SK-N-SH (cell line): ENCODE measurements at regions not wholly inside any gene's neighbourhood (a gene's known extent, or its start where the extent isn't known, plus 50 kb on each side); places are given as distances from the start of the nearest gene placed in this dataset.

Experiments used
- CTCF ChIA-PET: fragments of 300-600, 350-600 bp; formaldehyde crosslinking; extraction: SDS; loops from one replicate; lab custom pipeline; 2021; lab: Yijun Ruan, JAX
- POLR2A ChIA-PET: fragments of 350-600 bp; sonication (Branson Sonifier 250); formaldehyde crosslinking; extraction: SDS; loops from one replicate; lab custom pipeline; 2020; ENCODE audit warnings: antibody characterized with exemption, inconsistent platforms; lab: Yijun Ruan, JAX
- DNase-seq: peaks from one replicate; pipeline ENCODE4 v3.0.0; 2012
- H2AFZ ChIP-seq: fragments of 200-600 bp; sonication (generic); 2 replicates; pipeline ENCODE4 v1.8.1; 2016; ENCODE audit warnings: antibody characterized with exemption, mild to moderate bottlenecking, low read depth
- H3F3A ChIP-seq: fragments of 200-600 bp; sonication (generic); replicated peaks from 2 replicates; pipeline ENCODE3; 2016; ENCODE audit warnings: antibody characterized with exemption, mild to moderate bottlenecking; ENCODE audit not compliant: insufficient read depth
- H3K27ac ChIP-seq, 2 experiments: fragments of 200-500 bp in 1 of 2; fragments of 200-600 bp in 1 of 2; sonication (Bioruptor generic) in 1 of 2; sonication (generic), shearing (Covaris generic) in 1 of 2; 2 replicates each; pipeline versions ENCODE4 v1.5.1 to v1.6.1; 2014 to 2016; ENCODE audit warnings: low read depth in 2 of 2, inconsistent platforms in 1 of 2, low read length in 1 of 2, mild to moderate bottlenecking in 1 of 2, mixed read lengths in 1 of 2
- H3K27me3 ChIP-seq: fragments of 200-600 bp; sonication (generic), shearing (Covaris generic); 2 replicates; pipeline ENCODE4 v1.6.1; 2016; ENCODE audit warnings: mixed run types; ENCODE audit not compliant: insufficient read depth
- H3K36me3 ChIP-seq, 2 experiments: fragments of 200-500 bp in 1 of 2; fragments of 200-600 bp in 1 of 2; sonication (Bioruptor generic) in 1 of 2; sonication (generic) in 1 of 2; replicated peaks in 1 of 2; 2 replicates each; pipeline versions ENCODE3 to v1.5.1; 2014 to 2016; ENCODE audit warnings: low read length in 1 of 2, mild to moderate bottlenecking in 1 of 2; ENCODE audit not compliant: insufficient read depth in 2 of 2, control insufficient read depth in 1 of 2
- H3K4me1 ChIP-seq, 2 experiments: fragments of 200-500 bp in 1 of 2; fragments of 200-600 bp in 1 of 2; sonication (Bioruptor generic) in 1 of 2; sonication (generic), shearing (Covaris generic) in 1 of 2; 2 replicates each; pipeline versions ENCODE4 v1.5.1 to v1.6.1; 2014 to 2016; ENCODE audit warnings: low read depth in 1 of 2, low read length in 1 of 2, mixed run types in 1 of 2; ENCODE audit not compliant: insufficient read depth in 2 of 2, control insufficient read depth in 1 of 2
- H3K4me2 ChIP-seq: fragments of 200-600 bp; sonication (generic), shearing (Covaris generic); 2 replicates; pipeline ENCODE4 v1.6.1; 2017; ENCODE audit warnings: mixed run types
- H3K4me3 ChIP-seq, 2 experiments: fragments of 200-500 bp in 1 of 2; fragments of 200-600 bp in 1 of 2; sonication (Bioruptor generic) in 1 of 2; sonication (generic), shearing (Covaris generic) in 1 of 2; 2 replicates each; pipeline versions ENCODE4 v1.5.1 to v1.8.1; 2014 to 2016; ENCODE audit warnings: low read depth in 2 of 2, inconsistent platforms in 1 of 2, low read length in 1 of 2, mild to moderate bottlenecking in 1 of 2, mixed read lengths in 1 of 2, moderate library complexity in 1 of 2
- H3K79me2 ChIP-seq: fragments of 200-600 bp; sonication (generic); 2 replicates; pipeline ENCODE4 v1.8.1; 2017; ENCODE audit warnings: mild to moderate bottlenecking; ENCODE audit not compliant: insufficient read depth
- H3K9ac ChIP-seq: fragments of 200-600 bp; sonication (generic); 2 replicates; pipeline ENCODE4 v1.6.1; 2017; ENCODE audit warnings: mixed run types
- H3K9me2 ChIP-seq: fragments of 200-600 bp; sonication (generic); 2 replicates; pipeline ENCODE4 v1.6.1; 2017; ENCODE audit warnings: mixed run types
- H3K9me3 ChIP-seq: fragments of 200-600 bp; sonication (generic); 2 replicates; pipeline ENCODE4 v1.6.1; 2017; ENCODE audit warnings: mixed run types, mild to moderate bottlenecking, moderate library complexity
- H4K20me1 ChIP-seq: fragments of 200-600 bp; sonication (generic); 2 replicates; pipeline ENCODE4 v1.6.1; 2017; ENCODE audit warnings: mild to moderate bottlenecking, mixed run types; ENCODE audit not compliant: insufficient read depth
- CTCF ChIP-seq: fragments of 200-600 bp; sonication (generic); IDR thresholded peaks from 2 replicates; pipeline ENCODE4 v1.6.1; 2017; ENCODE audit warnings: antibody characterized with exemption, mild to moderate bottlenecking, moderate library complexity
- EZH2phosphoT487 ChIP-seq: fragments of 200-600 bp; sonication (generic); IDR thresholded peaks from 2 replicates; pipeline ENCODE4 v1.6.1; 2017; ENCODE audit warnings: low read depth, mixed run types, mild to moderate bottlenecking, antibody characterized with exemption, moderate library complexity, borderline replicate concordance
- FOXJ3 ChIP-seq: sonication (generic); formaldehyde crosslinking; IDR thresholded peaks from 2 replicates; pipeline ENCODE4 v1.5.1; 2020; ENCODE audit warnings: mild to moderate bottlenecking, missing genetic modification reagents
- GATA2 ChIP-seq: sonication (generic); formaldehyde crosslinking; IDR thresholded peaks from 2 replicates; pipeline ENCODE4 v1.5.0; 2020; ENCODE audit warnings: mild to moderate bottlenecking, missing genetic modification reagents
- MEF2A ChIP-seq: IDR thresholded peaks from 2 replicates; pipeline ENCODE4 v1.4.0; 2012; ENCODE audit warnings: low read depth, borderline replicate concordance
- NFIC ChIP-seq: IDR thresholded peaks from 2 replicates; pipeline ENCODE4 v1.4.0; 2012; ENCODE audit warnings: borderline replicate concordance
- RAD21 ChIP-seq: IDR thresholded peaks from 2 replicates; pipeline ENCODE4 v1.6.1; 2012; ENCODE audit warnings: mild to moderate bottlenecking, low read length
- SIN3A ChIP-seq: IDR thresholded peaks from 2 replicates; pipeline ENCODE4 v1.6.1; 2012; ENCODE audit warnings: low read depth, mild to moderate bottlenecking, low read length, moderate library complexity, borderline replicate concordance
- SMC3 ChIP-seq: IDR thresholded peaks from 2 replicates; pipeline ENCODE4 v1.6.1; 2012; ENCODE audit warnings: low read depth, low read length, improper control_type of control experiment
- ZBTB33 ChIP-seq: IDR thresholded peaks from 2 replicates; pipeline ENCODE4 v1.4.0; 2012; ENCODE audit warnings: low read depth, borderline replicate concordance
- WGBS: methylation state at CpG from one replicate; pipeline ENCODE4 v1.1.6; 2017; ENCODE audit warnings: low lambda C conversion rate; 5-methylcytosine and 5-hydroxymethylcytosine counted together
- TF ChIP-seq, protein P1 (sequence below): IDR thresholded peaks from 2 replicates; pipeline ENCODE4; 2012

DNA sequence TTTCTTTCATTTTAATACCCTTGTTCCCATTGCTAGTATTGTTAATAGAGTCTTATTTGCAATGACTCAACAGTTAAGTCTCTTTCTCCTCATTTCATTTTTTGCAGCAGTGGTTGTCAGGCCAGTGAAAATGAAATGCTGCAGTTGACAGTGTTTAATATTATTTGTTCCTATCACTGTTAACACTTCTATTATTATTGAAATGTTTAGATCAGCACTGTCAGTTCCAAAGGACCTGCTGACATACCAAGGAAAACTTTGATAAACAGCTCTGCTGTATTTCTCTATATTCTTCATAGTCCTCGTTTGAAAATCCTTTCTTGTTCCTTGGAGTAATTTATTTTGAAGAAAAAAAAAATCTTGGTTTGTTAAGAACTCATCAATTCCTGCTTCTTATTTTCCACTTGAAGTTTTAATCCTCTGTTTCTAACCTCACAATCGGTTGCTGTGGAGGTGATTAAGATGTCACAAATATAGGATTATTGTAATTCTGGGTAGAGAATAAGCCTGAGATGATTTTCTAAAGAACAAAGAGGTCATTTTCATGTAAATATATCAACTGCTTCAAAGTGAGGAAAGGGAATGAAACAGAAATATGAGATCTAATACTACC is 1065.9 kb upstream of the CITED2 start:
- Histone ChIP-seq H3F3A (peaks cover 6% of the 10 kb centered on the region), H3K4me1 (peaks cover 2 to 36% of the 10 kb centered on the region in 2 experiments; a peak in 2 of 4 replicates), H3K9me2 (no peaks in the 10 kb centered on the region), H3K27me3 (no peaks in the 10 kb centered on the region), H2AFZ (0 out of 2 replicates have a peak overlapping the region, but pooled peaks have one; percentile 53), H3K79me2 (no peaks in the 10 kb centered on the region), H3K4me2 (no peak overlapping the region), H3K27ac (peak overlapping the region; percentile 35 to 68; a peak in 2 of 4 replicates), H4K20me1 (no peaks in the 10 kb centered on the region), H3K9me3 (no peaks in the 10 kb centered on the region), H3K36me3 (no peaks in the 10 kb centered on the region), H3K9ac (0 out of 2 replicates have a peak overlapping the region, but pooled peaks have one; percentile 15), H3K4me3 (no peak overlapping the region)
- DNase-seq = no peak
- ChIA-PET CTCF (interaction anchor here (0.8 to 2.0 kb wide), 5 partner anchors 14 to 1070 kb away, joined by 3 to 20 read pairs (median 3); no protein-coding TSS in a partner anchor), POLR2A (no interaction called here)
- WGBS = 60% methylated on average over 2 of the region's 2 CpGs
- TF ChIP-seq FOXJ3 (CRISPR knock-in tag) (no peak), CTCF (no peak), GATA2 (no peak)
- TF ChIP-seq, protein P1, sequence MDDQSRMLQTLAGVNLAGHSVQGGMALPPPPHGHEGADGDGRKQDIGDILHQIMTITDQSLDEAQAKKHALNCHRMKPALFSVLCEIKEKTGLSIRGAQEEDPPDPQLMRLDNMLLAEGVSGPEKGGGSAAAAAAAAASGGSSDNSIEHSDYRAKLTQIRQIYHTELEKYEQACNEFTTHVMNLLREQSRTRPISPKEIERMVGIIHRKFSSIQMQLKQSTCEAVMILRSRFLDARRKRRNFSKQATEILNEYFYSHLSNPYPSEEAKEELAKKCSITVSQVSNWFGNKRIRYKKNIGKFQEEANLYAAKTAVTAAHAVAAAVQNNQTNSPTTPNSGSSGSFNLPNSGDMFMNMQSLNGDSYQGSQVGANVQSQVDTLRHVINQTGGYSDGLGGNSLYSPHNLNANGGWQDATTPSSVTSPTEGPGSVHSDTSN = no peak

DNA sequence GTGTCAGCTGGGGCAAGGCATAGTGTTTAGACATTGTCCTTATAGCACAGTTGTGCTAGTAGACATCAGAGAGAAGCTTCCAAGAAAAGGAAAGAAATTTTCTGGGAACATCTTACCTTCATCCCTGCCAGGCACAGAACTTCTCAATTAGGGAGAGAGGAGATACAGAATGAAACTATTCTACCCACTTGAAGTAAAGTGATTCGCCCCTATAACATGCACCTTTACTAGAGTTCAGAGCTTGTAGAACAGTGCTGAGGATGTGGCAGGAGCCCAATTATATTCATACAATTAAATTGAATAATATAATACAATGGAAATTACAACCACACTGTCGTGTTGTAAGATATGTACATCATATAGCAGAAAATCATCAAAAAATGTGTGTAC is 1063.9 kb upstream of the CITED2 start:
- Histone ChIP-seq H3K79me2 (no peaks in the 10 kb centered on the region), H3K36me3 (no peaks in the 10 kb centered on the region), H3K4me1 (peaks cover 2 to 28% of the 10 kb centered on the region in 2 experiments; a peak in 2 of 4 replicates), H2AFZ (no peak overlapping the region; the same call in 1 of the 2 replicates), H3K9me2 (no peaks in the 10 kb centered on the region), H3F3A (peaks cover 4% of the 10 kb centered on the region), H3K9me3 (peaks cover 7% of the 10 kb centered on the region; the same call in 1 of the 2 replicates), H3K9ac (no peak overlapping the region), H3K4me2 (no peak overlapping the region), H3K27me3 (no peaks in the 10 kb centered on the region), H3K4me3 (no peak overlapping the region), H3K27ac (peak overlapping the region in 1 of 2 experiments; percentile 78; a peak in 1 of 4 replicates), H4K20me1 (no peaks in the 10 kb centered on the region)
- TF ChIP-seq SIN3A (no peak), MEF2A (no peak), SMC3 (no peak), CTCF (no peak), RAD21 (no peak), NFIC (no peak), ZBTB33 (no peak), EZH2phosphoT487 (no peak)
- CTCF ChIA-PET = no interaction called here
- POLR2A ChIA-PET = no interaction called here
- DNase-seq = no peak
- 66% methylated on average over 2 of the region's 2 CpGs for WGBS
